Neural progenitor cell (in vitro differentiated cells): ENCODE measurements at regions not wholly inside any gene's neighbourhood (a gene's known extent, or its start where the extent isn't known, plus 50 kb on each side); places are given as distances from the start of the nearest gene placed in this dataset.

Experiments
- EZH2phosphoT487 ChIP-seq: fragments of 200-600 bp; sonication (generic); IDR thresholded peaks from 2 replicates; pipeline ENCODE4 v1.6.1; 2017; ENCODE audit warnings: antibody characterized with exemption
- TF ChIP-seq, protein P1 (sequence below): fragments of 200-600 bp; sonication (generic); IDR thresholded peaks from 2 replicates; pipeline ENCODE4 v1.5.1; 2017; ENCODE audit warnings: antibody characterized with exemption, mild to moderate bottlenecking

DNA sequence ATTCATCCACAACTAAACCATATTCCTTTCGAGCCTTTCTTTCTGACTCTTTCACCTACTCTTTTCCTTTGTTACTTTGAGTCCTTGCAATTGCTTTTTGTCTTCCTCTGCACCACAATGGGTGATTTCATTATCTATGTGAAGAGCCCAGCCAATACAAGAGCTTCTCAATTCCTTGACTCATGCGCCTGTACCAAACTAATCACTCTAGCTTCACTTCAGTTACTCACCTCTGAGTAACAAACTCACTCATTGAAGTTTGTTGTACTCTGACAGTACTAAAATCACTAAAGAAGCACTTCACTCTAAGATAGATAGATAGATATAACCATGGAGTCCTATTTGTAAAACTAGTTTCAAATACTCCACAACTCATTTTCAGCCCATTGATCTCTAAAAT is 191.7 kb upstream of the EPHA5 start:
- TF ChIP-seq, protein P1, sequence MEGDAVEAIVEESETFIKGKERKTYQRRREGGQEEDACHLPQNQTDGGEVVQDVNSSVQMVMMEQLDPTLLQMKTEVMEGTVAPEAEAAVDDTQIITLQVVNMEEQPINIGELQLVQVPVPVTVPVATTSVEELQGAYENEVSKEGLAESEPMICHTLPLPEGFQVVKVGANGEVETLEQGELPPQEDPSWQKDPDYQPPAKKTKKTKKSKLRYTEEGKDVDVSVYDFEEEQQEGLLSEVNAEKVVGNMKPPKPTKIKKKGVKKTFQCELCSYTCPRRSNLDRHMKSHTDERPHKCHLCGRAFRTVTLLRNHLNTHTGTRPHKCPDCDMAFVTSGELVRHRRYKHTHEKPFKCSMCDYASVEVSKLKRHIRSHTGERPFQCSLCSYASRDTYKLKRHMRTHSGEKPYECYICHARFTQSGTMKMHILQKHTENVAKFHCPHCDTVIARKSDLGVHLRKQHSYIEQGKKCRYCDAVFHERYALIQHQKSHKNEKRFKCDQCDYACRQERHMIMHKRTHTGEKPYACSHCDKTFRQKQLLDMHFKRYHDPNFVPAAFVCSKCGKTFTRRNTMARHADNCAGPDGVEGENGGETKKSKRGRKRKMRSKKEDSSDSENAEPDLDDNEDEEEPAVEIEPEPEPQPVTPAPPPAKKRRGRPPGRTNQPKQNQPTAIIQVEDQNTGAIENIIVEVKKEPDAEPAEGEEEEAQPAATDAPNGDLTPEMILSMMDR = no peak
- TF ChIP-seq EZH2phosphoT487 = no peak
